Neural progenitor cell (in vitro differentiated cells): ENCODE measurements at regions not wholly inside any gene's neighbourhood (a gene's known extent, or its start where the extent isn't known, plus 50 kb on each side); places are given as distances from the start of the nearest gene placed in this dataset.
A peak's percentile ranks its signal among the peaks of the same experiment; 100 is the strongest.

Experiments used
- DNase-seq: peaks from one replicate; pipeline ENCODE4 v3.0.0-alpha.2; 2016; ENCODE audit warnings: low spot score
- H2AFZ ChIP-seq: fragments of 200-600 bp; sonication (generic); replicated peaks from 2 replicates; pipeline ENCODE4 v1.6.1; 2016; ENCODE audit warnings: antibody characterized with exemption
- H3F3A ChIP-seq: fragments of 200-600 bp; sonication (generic); 2 replicates; pipeline ENCODE4 v1.6.1; 2016; ENCODE audit warnings: antibody characterized with exemption, low read depth
- H3K27ac ChIP-seq: fragments of 200-600 bp; sonication (generic); 2 replicates; pipeline ENCODE4 v1.5.1; 2016; ENCODE audit warnings: mild to moderate bottlenecking
- H3K27me3 ChIP-seq: fragments of 200-600 bp; sonication (generic); 2 replicates; pipeline ENCODE4 v1.6.1; 2016; ENCODE audit warnings: mild to moderate bottlenecking, moderate library complexity
- H3K36me3 ChIP-seq: fragments of 200-600 bp; sonication (generic); 2 replicates; pipeline ENCODE4 v1.5.1; 2016
- H3K4me1 ChIP-seq: fragments of 200-600 bp; sonication (generic); 2 replicates; pipeline ENCODE4 v1.6.1; 2016; ENCODE audit warnings: mixed run types
- H3K4me2 ChIP-seq: fragments of 200-600 bp; sonication (generic); 2 replicates; pipeline ENCODE4 v1.6.1; 2016
- H3K4me3 ChIP-seq: fragments of 200-600 bp; sonication (generic); 2 replicates; pipeline ENCODE4 v1.5.1; 2016
- H3K79me2 ChIP-seq: fragments of 200-600 bp; sonication (generic); 2 replicates; pipeline ENCODE4 v1.6.1; 2016; ENCODE audit warnings: low read depth
- H3K9ac ChIP-seq: fragments of 200-600 bp; sonication (generic); 2 replicates; pipeline ENCODE4 v1.6.1; 2016
- H3K9me3 ChIP-seq: fragments of 200-600 bp; sonication (generic); 2 replicates; pipeline ENCODE4 v1.5.1; 2016; ENCODE audit warnings: low read depth
- H4K20me1 ChIP-seq: fragments of 200-600 bp; sonication (generic); 2 replicates; pipeline ENCODE4 v1.6.1; 2016; ENCODE audit warnings: low read depth
- H3K27ac Mint-ChIP-seq: 3 replicates; pipeline ENCODE4 v1.8.0; 2021; ENCODE audit warnings: mixed read lengths
- H3K27me3 Mint-ChIP-seq: 2 replicates; pipeline ENCODE4 v1.8.0; 2022; ENCODE audit warnings: low read depth, mild to moderate bottlenecking, inconsistent platforms, moderate library complexity, mixed read lengths; ENCODE audit not compliant: insufficient read depth
- H3K36me3 Mint-ChIP-seq: 3 replicates; pipeline ENCODE4 v1.8.0; 2021; ENCODE audit warnings: mixed read lengths
- H3K4me1 Mint-ChIP-seq: 3 replicates; pipeline ENCODE4 v1.8.0; 2021; ENCODE audit warnings: mixed read lengths
- H3K4me3 Mint-ChIP-seq: 3 replicates; pipeline ENCODE4 v1.8.0; 2021; ENCODE audit warnings: mild to moderate bottlenecking, moderate library complexity, mixed read lengths
- H3K9me3 Mint-ChIP-seq: 3 replicates; pipeline ENCODE4 v1.8.0; 2020; ENCODE audit warnings: mixed read lengths
- CTCF ChIP-seq: fragments of 200-600 bp; sonication (generic); IDR thresholded peaks from 2 replicates; pipeline ENCODE4 v1.5.1; 2017; ENCODE audit warnings: antibody characterized with exemption, mild to moderate bottlenecking
- EZH2 ChIP-seq: fragments of 200-600 bp; sonication (generic); IDR thresholded peaks from 2 replicates; pipeline ENCODE4 v1.6.1; 2017; ENCODE audit warnings: antibody characterized with exemption, mild to moderate bottlenecking, moderate library complexity
- EZH2phosphoT487 ChIP-seq: fragments of 200-600 bp; sonication (generic); IDR thresholded peaks from 2 replicates; pipeline ENCODE4 v1.6.1; 2017; ENCODE audit warnings: antibody characterized with exemption

GRCh38 chr10:121293110-121293509 lies 305.1 kb downstream of the FGFR2 start:
- H3K9me3 Mint-ChIP-seq = no peaks in the 10 kb centered on the region
- H3K27ac Mint-ChIP-seq = peak overlapping the region; percentile 43
- no peak for DNase-seq
- Histone ChIP-seq H3K4me2 (no peak overlapping the region), H3K4me1 (peaks cover 12% of the 10 kb centered on the region), H3K9ac (no peak overlapping the region), H2AFZ (no peak overlapping the region), H3K79me2 (no peaks in the 10 kb centered on the region), H3K27ac (no peak overlapping the region), H3F3A (no peaks in the 10 kb centered on the region), H4K20me1 (no peaks in the 10 kb centered on the region), H3K36me3 (no peaks in the 10 kb centered on the region), H3K9me3 (no peaks in the 10 kb centered on the region), H3K4me3 (no peak overlapping the region), H3K27me3 (no peaks in the 10 kb centered on the region)
- no peak overlapping the region for H3K4me3 Mint-ChIP-seq
- no peaks in the 10 kb centered on the region for H3K36me3 Mint-ChIP-seq
- peaks cover 18% of the 10 kb centered on the region for H3K4me1 Mint-ChIP-seq
- no peak for TF ChIP-seq CTCF
- no peak for TF ChIP-seq EZH2
- no peak for TF ChIP-seq EZH2phosphoT487
- H3K27me3 Mint-ChIP-seq = peaks cover 5% of the 10 kb centered on the region

DNA sequence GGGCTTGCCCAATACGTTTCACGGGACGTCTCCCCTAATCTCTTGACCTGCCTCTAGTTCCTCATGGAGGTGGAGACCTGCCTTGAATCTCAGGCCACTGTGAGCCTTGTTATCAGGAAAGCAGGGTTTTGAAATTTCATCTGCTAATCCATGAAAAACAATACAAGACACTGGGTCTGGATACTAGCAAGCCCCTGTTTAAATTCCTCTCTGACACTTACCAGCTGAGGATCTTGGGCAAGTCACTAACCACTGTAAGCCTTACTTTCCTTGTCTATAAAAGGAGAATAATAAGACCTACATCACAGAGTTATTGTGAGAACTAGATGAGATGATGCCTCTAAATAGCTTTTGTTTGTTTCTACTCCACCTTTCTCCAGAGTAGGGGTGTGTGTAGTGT lies 303.6 kb downstream of the FGFR2 start:
- Mint-ChIP-seq H3K4me3 (no peak overlapping the region), H3K36me3 (no peaks in the 10 kb centered on the region), H3K27me3 (peaks cover 2% of the 10 kb centered on the region), H3K9me3 (no peaks in the 10 kb centered on the region), H3K4me1 (peaks cover 6% of the 10 kb centered on the region), H3K27ac (no peak overlapping the region)
- TF ChIP-seq EZH2phosphoT487 (no peak), CTCF (no peak), EZH2 (no peak)
- Histone ChIP-seq H3K36me3 (no peaks in the 10 kb centered on the region), H3K27me3 (no peaks in the 10 kb centered on the region), H3K9me3 (no peaks in the 10 kb centered on the region), H3K9ac (no peak overlapping the region), H3K79me2 (no peaks in the 10 kb centered on the region), H3K4me1 (peaks cover under 1% of the 10 kb centered on the region), H4K20me1 (no peaks in the 10 kb centered on the region), H3K4me2 (no peak overlapping the region), H3K27ac (no peak overlapping the region), H3K4me3 (no peak overlapping the region), H2AFZ (no peak overlapping the region), H3F3A (no peaks in the 10 kb centered on the region)
- DNase-seq = no peak

DNA sequence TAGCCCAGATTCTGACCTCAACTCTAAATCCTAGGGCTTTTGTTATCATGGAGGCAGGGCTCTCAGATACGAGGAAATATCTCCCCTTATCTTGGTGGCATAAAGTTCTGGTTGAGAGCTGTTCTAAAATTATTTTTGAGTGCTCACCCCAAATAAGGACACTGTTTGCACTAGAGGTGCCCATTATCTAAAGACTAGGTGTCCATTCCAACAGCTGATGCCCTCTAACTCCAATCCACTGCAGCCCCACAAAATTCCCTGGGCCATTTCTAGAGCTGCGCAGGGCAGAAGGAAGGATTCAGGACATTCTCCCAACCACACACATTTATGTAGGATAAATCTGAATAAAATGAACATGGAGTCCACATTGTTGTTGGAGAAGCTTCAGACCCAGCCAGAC lies 301.9 kb downstream of the FGFR2 start:
- TF ChIP-seq CTCF (no peak), EZH2 (no peak), EZH2phosphoT487 (no peak)
- Histone ChIP-seq H3K9me3 (no peaks in the 10 kb centered on the region), H3K27me3 (no peaks in the 10 kb centered on the region), H3K4me1 (no peaks in the 10 kb centered on the region), H3K27ac (no peak overlapping the region), H3K9ac (no peak overlapping the region), H4K20me1 (no peaks in the 10 kb centered on the region), H2AFZ (no peak overlapping the region), H3K36me3 (no peaks in the 10 kb centered on the region), H3K4me3 (no peak overlapping the region), H3K79me2 (no peaks in the 10 kb centered on the region), H3K4me2 (no peak overlapping the region), H3F3A (no peaks in the 10 kb centered on the region)
- H3K36me3 Mint-ChIP-seq = no peaks in the 10 kb centered on the region
- no peak overlapping the region for H3K4me3 Mint-ChIP-seq
- no peak overlapping the region for H3K27ac Mint-ChIP-seq
- no peak for DNase-seq
- peaks cover 6% of the 10 kb centered on the region for H3K4me1 Mint-ChIP-seq
- no peaks in the 10 kb centered on the region for H3K9me3 Mint-ChIP-seq
- peaks cover 6% of the 10 kb centered on the region for H3K27me3 Mint-ChIP-seq
